PC-3 (cell line): ENCODE measurements at regions not wholly inside any gene's neighbourhood (a gene's known extent, or its start where the extent isn't known, plus 50 kb on each side); places are given as distances from the start of the nearest gene placed in this dataset.

Source experiments
- ATAC-seq: fragments of 200-7000 bp; cut with Tn5 transposase; 2 replicates; pipeline ENCODE4 v1.9.1; 2020; ENCODE audit warnings: mild to moderate bottlenecking, moderate library complexity
- BruUV-seq: library from RNA; stranded (reverse); fragments of 400-500 nt; replicated peaks from 2 replicates; lab custom pipeline; 2021; lab: Mats Ljungman, UMichigan
- CTCF ChIA-PET: fragments of 300-600 bp; sonication (Branson Sonifier 250); formaldehyde crosslinking; loops from one replicate; lab custom pipeline; 2022; ENCODE audit warnings: antibody characterized with exemption; lab: Charles Lee
- POLR2A ChIA-PET: fragments of 300-600 bp; sonication (Branson Sonifier 250); formaldehyde crosslinking; loops from one replicate; lab custom pipeline; 2022; ENCODE audit warnings: antibody characterized with exemption; ENCODE audit not compliant: unreplicated experiment; lab: Charles Lee
- DNase-seq: peaks from one replicate; pipeline ENCODE4 v3.0.0-alpha.2; 2015
- H2AFZ ChIP-seq: fragments of 300-600 bp; sonication (generic); 2 replicates; pipeline ENCODE4 v1.6.0; 2016; ENCODE audit warnings: antibody characterized with exemption, low read length
- H3F3A ChIP-seq: fragments of 300-600 bp; sonication (generic); one replicate; pipeline ENCODE4 v1.6.0; 2017; ENCODE audit warnings: antibody characterized with exemption, low read length, control low read depth, mild to moderate bottlenecking; ENCODE audit not compliant: unreplicated experiment
- H3K27ac ChIP-seq: fragments of 300-600 bp; sonication (generic); 2 replicates; pipeline ENCODE4 v1.5.1; 2016; ENCODE audit warnings: mild to moderate bottlenecking, low read length
- H3K27me3 ChIP-seq: fragments of 300-600 bp; sonication (generic); 2 replicates; pipeline ENCODE4 v1.6.1; 2016; ENCODE audit warnings: low read length, mixed read lengths
- H3K36me3 ChIP-seq: fragments of 300-600 bp; sonication (generic); 2 replicates; pipeline ENCODE4 v1.6.1; 2016; ENCODE audit warnings: low read depth, mixed run types, low read length, mixed read lengths
- H3K4me1 ChIP-seq: fragments of 300-600 bp; sonication (generic); 2 replicates; pipeline ENCODE4 v1.5.1; 2016; ENCODE audit warnings: low read length; ENCODE audit not compliant: insufficient read depth
- H3K4me2 ChIP-seq: fragments of 300-600 bp; sonication (generic); 2 replicates; pipeline ENCODE4 v1.6.0; 2016; ENCODE audit warnings: low read length
- H3K4me3 ChIP-seq: fragments of 300-600 bp; sonication (generic); 2 replicates; pipeline ENCODE4 v1.5.1; 2016; ENCODE audit warnings: mild to moderate bottlenecking, low read length, mixed read lengths
- H3K79me2 ChIP-seq: fragments of 300-600 bp; sonication (generic); 2 replicates; pipeline ENCODE4 v1.6.1; 2017; ENCODE audit warnings: low read length, mixed read lengths
- H3K9ac ChIP-seq: fragments of 300-600 bp; sonication (generic); 2 replicates; pipeline ENCODE4 v1.6.0; 2016; ENCODE audit warnings: mild to moderate bottlenecking, low read length
- H3K9me2 ChIP-seq: fragments of 300-600 bp; sonication (generic); replicated peaks from 2 replicates; pipeline ENCODE4 v1.6.1; 2016; ENCODE audit warnings: mixed run types, low read length, mixed read lengths
- H3K9me3 ChIP-seq: fragments of 300-600 bp; sonication (generic); 2 replicates; pipeline ENCODE4 v1.6.1; 2016; ENCODE audit warnings: low read length, mixed read lengths
- H4K20me1 ChIP-seq: fragments of 300-600 bp; sonication (generic); 2 replicates; pipeline ENCODE4 v1.6.1; 2016; ENCODE audit warnings: low read length, mixed read lengths
- CTCF ChIP-seq: fragments of 300-600 bp; sonication (generic); conservative IDR thresholded peaks from 2 replicates; pipeline ENCODE4 v1.5.1; 2017; ENCODE audit warnings: antibody characterized with exemption, low read depth, mild to moderate bottlenecking, low read length
- EZH2 ChIP-seq: fragments of 300-600 bp; sonication (generic); IDR thresholded peaks from one replicate; pipeline ENCODE4 v1.6.1; 2017; ENCODE audit warnings: antibody characterized with exemption, mild to moderate bottlenecking, low read length; ENCODE audit not compliant: unreplicated experiment
- EZH2phosphoT487 ChIP-seq: fragments of 300-600 bp; sonication (generic); IDR thresholded peaks from 2 replicates; pipeline ENCODE4 v1.6.1; 2018; ENCODE audit warnings: mild to moderate bottlenecking, antibody characterized with exemption, low read length, borderline replicate concordance
- intact Hi-C: fragments of 100-400 bp; cut with micrococcal nuclease; formaldehyde crosslinking; loops from 2 replicates; pipeline ENCODE4 v1.9.0; 2023

DNA sequence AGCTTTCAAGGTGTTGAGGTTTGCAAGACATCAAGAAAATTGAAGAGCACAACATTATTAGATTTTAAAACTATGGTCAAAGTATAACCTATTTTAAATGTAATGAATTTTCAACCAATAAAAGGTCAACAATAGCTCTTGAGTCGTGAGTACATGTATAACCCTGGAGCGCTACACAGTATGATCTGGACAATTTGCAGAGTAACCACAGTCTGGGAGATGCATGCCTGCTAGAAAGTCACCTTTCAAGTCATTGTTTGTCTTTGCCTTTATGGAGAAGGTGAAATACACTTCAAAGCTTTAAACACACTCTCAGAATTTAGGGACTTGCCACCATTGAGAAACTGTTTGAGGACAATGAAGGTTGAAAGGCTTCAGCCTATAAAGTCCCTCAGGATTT, 112.6 kb upstream of the ALCAM start:
- Histone ChIP-seq H3K9ac (no peak overlapping the region), H3K9me3 (no peaks in the 10 kb centered on the region), H3K4me2 (no peak overlapping the region), H3K27me3 (no peaks in the 10 kb centered on the region), H3K27ac (no peak overlapping the region), H3K36me3 (no peaks in the 10 kb centered on the region), H3K4me1 (no peaks in the 10 kb centered on the region), H3K79me2 (no peaks in the 10 kb centered on the region), H3F3A (no peaks in the 10 kb centered on the region), H3K4me3 (no peak overlapping the region), H4K20me1 (no peaks in the 10 kb centered on the region), H3K9me2 (no peaks in the 10 kb centered on the region), H2AFZ (no peak overlapping the region)
- ChIA-PET CTCF (no interaction called here), POLR2A (no interaction called here)
- no TSS peak for BruUV-seq
- DNase-seq (no peak), ATAC-seq (no peak)
- intact Hi-C loops, result no loop called here
- TF ChIP-seq EZH2phosphoT487, result no peak

- DNase-seq, result no peak
- intact Hi-C loops, result no loop called here
- Histone ChIP-seq H3K36me3 (no peaks in the 10 kb centered on the region), H3K27me3 (no peaks in the 10 kb centered on the region), H4K20me1 (no peaks in the 10 kb centered on the region), H2AFZ (no peak overlapping the region), H3K4me2 (no peak overlapping the region), H3K9ac (no peak overlapping the region), H3F3A (no peaks in the 10 kb centered on the region), H3K79me2 (no peaks in the 10 kb centered on the region), H3K27ac (no peak overlapping the region), H3K9me3 (no peaks in the 10 kb centered on the region), H3K9me2 (no peaks in the 10 kb centered on the region), H3K4me3 (no peak overlapping the region), H3K4me1 (no peaks in the 10 kb centered on the region)
- ChIA-PET CTCF (no interaction called here), POLR2A (no interaction called here)
- no peak for TF ChIP-seq EZH2
- TF ChIP-seq CTCF, result no peak
- no peak for TF ChIP-seq EZH2phosphoT487
- BruUV-seq, result no TSS peak
- ATAC-seq, result no peak
These were observed 111.4 kb upstream of the ALCAM start for GRCh38 chr3:105255350-105255749.

DNA sequence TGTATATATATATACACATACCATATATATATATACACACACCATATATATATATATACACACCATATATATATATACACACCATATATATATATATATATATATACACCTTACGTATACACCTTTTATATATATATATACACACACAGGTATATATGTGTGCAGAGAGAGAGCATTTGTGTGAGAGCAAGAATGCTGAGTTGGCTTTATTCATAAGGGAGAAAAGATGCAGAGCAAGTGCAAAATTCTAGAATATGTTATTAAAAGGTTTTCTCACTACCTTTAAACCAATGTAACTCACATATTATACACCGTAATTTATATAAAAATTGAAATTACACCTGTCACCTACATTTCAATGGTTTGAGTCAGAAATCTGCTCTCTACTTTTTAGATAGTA, 107.2 kb upstream of the ALCAM start:
- Histone ChIP-seq H3K79me2 (no peaks in the 10 kb centered on the region), H3K9ac (no peak overlapping the region), H3K27ac (no peak overlapping the region), H3K4me1 (no peaks in the 10 kb centered on the region), H3K9me2 (no peaks in the 10 kb centered on the region), H3K4me3 (no peak overlapping the region), H3K4me2 (no peak overlapping the region), H3K9me3 (no peaks in the 10 kb centered on the region), H3F3A (no peaks in the 10 kb centered on the region), H3K27me3 (no peaks in the 10 kb centered on the region), H3K36me3 (no peaks in the 10 kb centered on the region), H2AFZ (no peak overlapping the region), H4K20me1 (no peaks in the 10 kb centered on the region)
- BruUV-seq, result no TSS peak
- TF ChIP-seq CTCF (no peak), EZH2 (no peak), EZH2phosphoT487 (no peak)
- no peak for DNase-seq
- CTCF ChIA-PET, result no interaction called here
- POLR2A ChIA-PET, result no interaction called here
- intact Hi-C loops, result no loop called here
- no peak for ATAC-seq
